ACHN (cell line): ENCODE measurements at regions not wholly inside any gene's neighbourhood (a gene's known extent, or its start where the extent isn't known, plus 50 kb on each side); places are given as distances from the start of the nearest gene placed in this dataset.

Experiments used
- DNase-seq: peaks from one replicate; pipeline ENCODE4 v3.0.0-alpha.2; 2015
- in situ Hi-C: cut with HindIII; loops from 2 replicates; pipeline ENCODE4 v1.10.0; 2017; ENCODE audit warnings: low sequenced_read_pairs, low pct_ligation_motif_present, low pct_unique_long_range_greater_than_20kb

- in situ Hi-C loops: no loop called here
Observed at GRCh38 chr7:41292487-41292886, 410.4 kb downstream of the INHBA start.

GRCh38 chr7:41287559-41288335 is 415.1 kb downstream of the INHBA start:
- in situ Hi-C loops: no loop called here
- DNase-seq: no peak

More at GRCh38 chr7:41292487-41292886, 410.4 kb downstream of the INHBA start:
- no peak for DNase-seq

DNA sequence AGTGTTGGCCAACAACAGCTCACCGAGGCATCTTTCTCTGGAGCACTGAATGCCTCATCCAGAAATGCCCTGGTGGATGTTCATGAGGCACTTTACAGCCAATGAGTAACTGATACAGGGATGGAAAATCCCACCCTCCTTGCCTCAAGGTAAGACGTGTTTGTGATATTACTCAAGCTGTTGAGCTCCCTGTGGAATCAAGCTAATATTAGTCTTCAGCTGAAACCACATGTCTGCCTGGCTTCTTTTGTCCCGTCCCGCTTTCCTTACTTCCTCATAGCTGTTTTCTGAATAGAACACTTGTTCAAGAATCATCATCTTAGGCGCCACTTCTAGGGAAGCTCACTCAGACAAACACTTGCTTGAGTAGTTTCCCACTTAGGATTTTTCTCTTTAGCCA is 422.4 kb downstream of the INHBA start:
- DNase-seq: no peak
- in situ Hi-C loops: no loop called here

GRCh38 chr7:41277561-41277960 is 425.3 kb downstream of the INHBA start:
- in situ Hi-C loops: no loop called here
- no peak for DNase-seq

DNA sequence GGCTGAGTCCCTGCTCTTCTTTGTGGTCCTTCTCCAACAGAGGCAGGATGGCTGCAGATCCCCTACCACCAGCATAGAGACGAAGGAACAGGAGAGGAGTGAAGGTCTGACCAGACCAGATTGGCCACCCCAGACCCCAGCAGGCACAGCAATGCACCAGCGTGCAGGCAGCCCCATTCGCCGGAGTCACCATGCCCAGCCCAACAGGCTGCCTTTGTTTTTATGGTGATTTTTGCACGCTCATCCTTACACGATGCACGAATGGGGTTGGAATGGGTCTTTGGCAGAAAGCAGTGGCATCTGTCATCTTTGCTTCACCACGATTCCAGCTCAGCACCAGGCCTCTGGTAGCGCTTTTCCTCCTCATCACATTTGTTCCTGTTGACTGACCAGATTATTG is 427.6 kb downstream of the INHBA start:
- in situ Hi-C loops: no loop called here
- no peak for DNase-seq

GRCh38 chr7:41274179-41274578 is 428.7 kb downstream of the INHBA start:
- in situ Hi-C loops: no loop called here
- no peak for DNase-seq

- in situ Hi-C loops: no loop called here
- DNase-seq: no peak
Observed at GRCh38 chr7:41272664-41273063, 430.2 kb downstream of the INHBA start.

- DNase-seq: no peak
- in situ Hi-C loops: no loop called here
Observed at GRCh38 chr7:41268878-41269277, 434.0 kb downstream of the INHBA start.

GRCh38 chr7:41261080-41261479 is 441.8 kb downstream of the INHBA start:
- in situ Hi-C loops: no loop called here
- DNase-seq: no peak

- DNase-seq: no peak
- in situ Hi-C loops: no loop called here
Observed at GRCh38 chr7:41257660-41258059, 445.2 kb downstream of the INHBA start.

- in situ Hi-C loops: no loop called here
- no peak for DNase-seq
Observed at GRCh38 chr7:41256186-41256945, 446.5 kb downstream of the INHBA start.

DNA sequence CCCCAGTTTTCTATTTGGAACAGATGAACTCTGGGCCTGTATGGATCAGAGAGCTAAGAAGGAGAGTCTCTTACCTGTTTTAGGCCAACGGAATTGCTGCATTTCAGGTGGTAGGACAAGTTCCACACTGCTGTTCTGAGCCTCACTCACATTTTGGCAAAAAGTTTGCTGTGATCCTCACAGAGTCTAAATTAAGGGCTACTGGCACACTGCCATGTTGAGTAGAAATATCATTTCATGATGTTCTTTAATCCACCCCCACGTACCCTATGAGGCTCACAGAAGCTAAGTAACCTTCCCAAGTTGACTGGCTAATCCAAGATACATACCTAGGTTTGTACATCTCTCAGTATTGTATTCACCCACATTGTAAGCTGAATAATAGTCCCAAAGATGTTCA is 447.2 kb downstream of the INHBA start:
- no peak for DNase-seq
- in situ Hi-C loops: no loop called here

DNA sequence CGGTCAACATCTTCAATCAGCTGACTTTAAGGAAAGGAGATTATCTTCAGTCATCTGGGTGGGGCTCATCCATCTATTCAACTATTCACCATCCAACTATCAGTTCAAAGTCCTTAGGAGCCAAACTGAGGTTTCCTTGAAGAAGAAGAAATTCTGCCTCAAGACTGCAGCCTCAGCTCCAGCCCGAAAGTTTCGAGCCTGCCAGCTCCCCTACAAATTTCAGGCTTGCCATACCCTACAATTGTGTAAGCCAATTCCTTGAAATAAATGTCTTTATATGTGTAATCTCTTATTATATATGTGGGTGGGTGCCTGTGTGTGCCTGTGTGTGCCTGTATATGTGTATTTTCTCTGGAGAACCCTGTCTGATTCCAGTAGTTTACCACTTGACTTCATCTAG is 447.8 kb downstream of the INHBA start:
- in situ Hi-C loops: no loop called here
- no peak for DNase-seq

GRCh38 chr7:41252957-41253356 is 449.9 kb downstream of the INHBA start:
- in situ Hi-C loops: no loop called here
- DNase-seq: no peak

GRCh38 chr7:41252551-41252950 is 450.3 kb downstream of the INHBA start:
- in situ Hi-C loops: no loop called here
- no peak for DNase-seq

- no peak for DNase-seq
- in situ Hi-C loops: no loop called here
Observed at GRCh38 chr7:41247143-41247865, 455.6 kb downstream of the INHBA start.

GRCh38 chr7:41245916-41246315 is 457.0 kb downstream of the INHBA start:
- DNase-seq: no peak
- in situ Hi-C loops: no loop called here

GRCh38 chr7:41244246-41244645 is 458.6 kb downstream of the INHBA start:
- in situ Hi-C loops: no loop called here
- DNase-seq: no peak

GRCh38 chr7:41241641-41242040 is 461.2 kb downstream of the INHBA start:
- no peak for DNase-seq
- in situ Hi-C loops: no loop called here
